H1 (cell line): ENCODE measurements at regions not wholly inside any gene's neighbourhood (a gene's known extent, or its start where the extent isn't known, plus 50 kb on each side); places are given as distances from the start of the nearest gene placed in this dataset.

Experiments used
- CTCF ChIA-PET: fragments of 300-600 bp; sonication (Branson Sonifier 250); formaldehyde crosslinking; loops from one replicate; lab custom pipeline; 2021; ENCODE audit not compliant: partially characterized antibody; lab: Charles Lee
- POLR2A ChIA-PET: fragments of 300-600 bp; sonication (Branson Sonifier 250); formaldehyde crosslinking; loops from one replicate; lab custom pipeline; 2021; ENCODE audit warnings: inconsistent platforms; ENCODE audit not compliant: partially characterized antibody; lab: Charles Lee
- DNase-seq, 2 experiments: peaks; one replicate each; pipeline versions ENCODE4 v3.0.0 to v3.0.0-alpha.2; 2010 to 2022; ENCODE audit warnings: low spot score in 2 of 2, low read depth in 1 of 2, mixed read lengths in 1 of 2
- FAIRE-seq: peaks from 2 replicates; lab custom pipeline; 2011; peaks lifted over from hg19 to GRCh38; lab: Jason Lieb, UNC
- H2AFZ ChIP-seq: 2 replicates; pipeline ENCODE4 v1.8.1; 2012; ENCODE audit warnings: low read length, inconsistent platforms
- H2AK5ac ChIP-seq: 2 replicates; pipeline ENCODE4 v1.6.1; 2013; ENCODE audit warnings: low read depth, low read length
- H2BK120ac ChIP-seq: replicated peaks from 2 replicates; pipeline ENCODE3; 2013; ENCODE audit warnings: low read depth, low read length, inconsistent platforms
- H2BK12ac ChIP-seq: 2 replicates; pipeline ENCODE4 v1.6.1; 2013; ENCODE audit warnings: low read depth, low read length
- H2BK15ac ChIP-seq: 2 replicates; pipeline ENCODE4 v1.6.1; 2013; ENCODE audit warnings: low read length
- H2BK20ac ChIP-seq: 2 replicates; pipeline ENCODE4 v1.6.1; 2013; ENCODE audit warnings: low read length
- H2BK5ac ChIP-seq: 2 replicates; pipeline ENCODE4 v1.6.1; 2013; ENCODE audit warnings: low read depth, low read length
- H3K14ac ChIP-seq: 2 replicates; pipeline ENCODE4 v1.6.1; 2013; ENCODE audit warnings: inconsistent platforms; ENCODE audit not compliant: insufficient read length
- H3K18ac ChIP-seq: 2 replicates; pipeline ENCODE4 v1.6.1; 2013; ENCODE audit warnings: low read length; ENCODE audit errors: extremely low read depth
- H3K23ac ChIP-seq: 2 replicates; pipeline ENCODE4 v1.6.1; 2013; ENCODE audit warnings: inconsistent platforms; ENCODE audit not compliant: insufficient read length
- H3K23me2 ChIP-seq: 2 replicates; pipeline ENCODE4 v1.6.1; 2013; ENCODE audit warnings: low read depth, low read length
- H3K27ac ChIP-seq: 2 replicates; pipeline ENCODE4 v1.6.1; 2011; ENCODE audit warnings: low read depth, low read length, inconsistent platforms
- H3K27me3 ChIP-seq, 4 experiments: replicated peaks in 1 of 4; 1 replicate in 1 of 4; 2 replicates in 3 of 4; pipeline versions ENCODE4 v1.6.1 to v1.8.1; 2011 to 2013; ENCODE audit warnings: low read length in 3 of 4, mild to moderate bottlenecking in 3 of 4, inconsistent platforms in 2 of 4, mixed read lengths in 2 of 4, moderate library complexity in 1 of 4; ENCODE audit not compliant: control insufficient read depth in 3 of 4, insufficient read depth in 3 of 4; ENCODE audit errors: extremely low read depth in 1 of 4
- H3K36me3 ChIP-seq, 4 experiments: 2 replicates each; pipeline versions ENCODE4 v1.6.1 to v1.8.1; 2011 to 2013; ENCODE audit warnings: mild to moderate bottlenecking in 4 of 4, low read length in 3 of 4, moderate library complexity in 2 of 4, control low read depth in 1 of 4, inconsistent platforms in 1 of 4; ENCODE audit not compliant: insufficient read depth in 4 of 4, control insufficient read depth in 2 of 4
- H3K4ac ChIP-seq: replicated peaks from 2 replicates; pipeline ENCODE3; 2013; ENCODE audit warnings: low read length, low read depth, mixed read lengths, inconsistent platforms; ENCODE audit not compliant: insufficient read length
- H3K4me1 ChIP-seq, 4 experiments: replicated peaks in 1 of 4; 1 replicate in 1 of 4; 2 replicates in 3 of 4; pipeline versions ENCODE4 v1.6.1 to v1.8.1; 2011 to 2013; ENCODE audit warnings: low read length in 3 of 4, inconsistent platforms in 2 of 4, mixed read lengths in 1 of 4; ENCODE audit not compliant: insufficient read depth in 4 of 4, control insufficient read depth in 3 of 4
- H3K4me2 ChIP-seq, 2 experiments: 2 replicates each; pipeline versions ENCODE4 v1.6.1 to v1.8.1; 2011 to 2013; ENCODE audit warnings: low read depth in 2 of 2, low read length in 2 of 2, control low read depth in 1 of 2, inconsistent platforms in 1 of 2, mild to moderate bottlenecking in 1 of 2; ENCODE audit not compliant: insufficient read depth in 1 of 2
- H3K4me3 ChIP-seq, 4 experiments: fragments of 200-600, 300-600 bp in 1 of 4; sonication (generic), shearing (Covaris generic), sonication (Bioruptor Twin) in 1 of 4; 2 replicates each; pipeline versions ENCODE4 v1.5.1 to v1.8.1; 2011 to 2016; ENCODE audit warnings: low read length in 4 of 4, low read depth in 3 of 4, control low read depth in 2 of 4, inconsistent platforms in 2 of 4, mild to moderate bottlenecking in 2 of 4, mixed read lengths in 1 of 4, moderate library complexity in 1 of 4; ENCODE audit not compliant: insufficient read depth in 2 of 4; ENCODE audit errors: extremely low read depth in 1 of 4
- H3K56ac ChIP-seq: replicated peaks from 2 replicates; pipeline ENCODE3; 2013; ENCODE audit warnings: low read depth, mild to moderate bottlenecking, mixed read lengths, low read length, inconsistent platforms; ENCODE audit not compliant: insufficient read length
- H3K79me1 ChIP-seq: 2 replicates; pipeline ENCODE4 v1.6.1; 2013; ENCODE audit warnings: low read depth, low read length, control low read depth
- H3K79me2 ChIP-seq, 2 experiments: 2 replicates each; pipeline versions ENCODE4 v1.6.1 to v1.8.1; 2012 to 2013; ENCODE audit warnings: low read length in 2 of 2, mild to moderate bottlenecking in 2 of 2, inconsistent platforms in 1 of 2; ENCODE audit not compliant: insufficient read depth in 2 of 2, control insufficient read depth in 1 of 2
- H3K9ac ChIP-seq, 4 experiments: replicated peaks in 1 of 4; 1 replicate in 1 of 4; 2 replicates in 3 of 4; pipeline versions ENCODE4 v1.6.1 to v1.8.1; 2011 to 2013; ENCODE audit warnings: low read depth in 3 of 4, low read length in 3 of 4, control low read depth in 2 of 4, mild to moderate bottlenecking in 2 of 4, moderate library complexity in 2 of 4, inconsistent platforms in 1 of 4; ENCODE audit errors: extremely low read depth in 1 of 4
- H3K9me3 ChIP-seq, 2 experiments: 2 replicates each; pipeline versions ENCODE4 v1.6.1 to v1.8.1; 2012 to 2013; ENCODE audit warnings: mild to moderate bottlenecking in 2 of 2, moderate library complexity in 2 of 2, control low read depth in 1 of 2, inconsistent platforms in 1 of 2, low read depth in 1 of 2, low read length in 1 of 2, mixed read lengths in 1 of 2; ENCODE audit not compliant: insufficient read depth in 2 of 2
- H4K20me1 ChIP-seq, 2 experiments: replicated peaks in 1 of 2; 2 replicates each; pipeline versions ENCODE3 to v1.8.1; 2011 to 2013; ENCODE audit warnings: inconsistent platforms in 2 of 2, low read length in 2 of 2, mild to moderate bottlenecking in 1 of 2; ENCODE audit not compliant: insufficient read depth in 2 of 2, control insufficient read depth in 1 of 2
- H4K5ac ChIP-seq: 2 replicates; pipeline ENCODE4 v1.6.1; 2013; ENCODE audit warnings: low read length, low read depth, mixed read lengths, inconsistent platforms; ENCODE audit not compliant: insufficient read length
- H4K8ac ChIP-seq: 2 replicates; pipeline ENCODE4 v1.8.0; 2013; ENCODE audit warnings: mild to moderate bottlenecking, moderate library complexity, low read length, inconsistent platforms; ENCODE audit not compliant: insufficient read depth; ENCODE audit errors: extremely low read depth
- H4K91ac ChIP-seq: replicated peaks from 2 replicates; pipeline ENCODE3; 2013; ENCODE audit warnings: low read length, mixed read lengths, inconsistent platforms; ENCODE audit not compliant: insufficient read length
- EGR1 ChIP-seq: IDR thresholded peaks from 2 replicates; pipeline ENCODE4 v1.6.1; 2011; ENCODE audit warnings: low read depth, low read length, borderline replicate concordance
- POLR2A ChIP-seq, 2 experiments: IDR thresholded peaks; 1 replicate in 1 of 2; 2 replicates in 1 of 2; pipeline ENCODE4 v1.6.1; 2011; ENCODE audit warnings: low read depth in 2 of 2, low read length in 2 of 2, mild to moderate bottlenecking in 2 of 2; ENCODE audit errors: control extremely low read depth in 1 of 2
- TEAD4 ChIP-seq: IDR thresholded peaks from 2 replicates; pipeline ENCODE4 v1.6.1; 2012; ENCODE audit warnings: low read depth, low read length, inconsistent platforms, mixed read lengths
- WGBS, 2 experiments: shearing (Covaris generic) in 1 of 2; methylation state at CpG; one replicate each; pipeline versions ENCODE4 v1.1.6 to v1.1.7; 2013 to 2015; ENCODE audit warnings: low lambda C conversion rate in 2 of 2, mixed read lengths in 2 of 2, inconsistent platforms in 1 of 2, low coverage in 1 of 2, missing lambda C conversion rate in 1 of 2; ENCODE audit not compliant: insufficient replicate concordance in 2 of 2, insufficient coverage in 1 of 2, insufficient read length in 1 of 2; ENCODE audit errors: extremely low coverage in 1 of 2, missing lambda C conversion rate in 1 of 2; 5-methylcytosine and 5-hydroxymethylcytosine counted together

DNA sequence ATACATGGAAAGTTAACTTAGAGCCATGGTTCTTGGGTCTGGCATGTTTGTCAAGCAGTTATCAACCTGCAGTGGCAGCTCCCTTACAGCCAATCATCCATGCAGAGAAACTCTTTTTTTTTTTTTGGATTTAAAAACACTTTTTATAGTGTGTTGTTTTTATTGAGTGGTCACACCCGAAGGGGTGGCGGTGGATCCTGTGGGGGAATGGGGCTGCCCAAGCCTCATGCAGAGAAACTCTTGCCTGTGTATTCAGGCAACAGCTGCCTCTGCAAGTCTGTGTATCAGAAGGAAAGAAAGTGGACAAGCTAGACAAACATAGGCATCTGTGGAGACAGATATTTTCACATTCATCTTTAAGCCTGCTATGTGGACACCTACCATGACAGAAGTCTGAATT is 104.8 kb downstream of the GLUL start:
- no peaks in the 10 kb centered on the region for H3K9me3 ChIP-seq

More for the DNA sequence above, 104.8 kb downstream of the GLUL start:
- H3K27ac ChIP-seq, result no peak overlapping the region
- H3K36me3 ChIP-seq, result no peaks in the 10 kb centered on the region
- no peak overlapping the region for H3K14ac ChIP-seq
- H2BK120ac ChIP-seq, result no peak overlapping the region
- H3K4ac ChIP-seq, result no peak overlapping the region
- WGBS, 2 experiments, result 100% methylated on average over 2 of the region's 2 CpGs; no CpG with 5 or more reads in 1 of the 2 experiments
- no peak overlapping the region for H2BK12ac ChIP-seq
- H2AFZ ChIP-seq, result no peak overlapping the region
- H3K23me2 ChIP-seq, result no peaks in the 10 kb centered on the region; the same call in 1 of the 2 replicates
- no peaks in the 10 kb centered on the region for H3K4me1 ChIP-seq
- TF ChIP-seq TEAD4 (no peak), POLR2A (IDR thresholded peaks at IDR 0.05; ENCODE audit: control extremely low read depth in 1 of 2, low read depth in 2 of 2, low read length in 2 of 2) (no peak), EGR1 (no peak)
- ChIA-PET CTCF (interaction anchor here (1.4 kb wide), 1 partner anchor 109 kb away, joined by 5 read pairs; no protein-coding TSS in a partner anchor), POLR2A (interaction anchor here (0.6 kb wide), 1 partner anchor 10 kb away, joined by 3 read pairs; no protein-coding TSS in a partner anchor)
- H3K23ac ChIP-seq, result no peak overlapping the region
- H3K79me1 ChIP-seq, result no peaks in the 10 kb centered on the region
- H3K79me2 ChIP-seq, result no peaks in the 10 kb centered on the region
- no peak overlapping the region for H2BK15ac ChIP-seq
- no peak overlapping the region for H3K18ac ChIP-seq
- H4K20me1 ChIP-seq, result no peaks in the 10 kb centered on the region
- H3K4me3 ChIP-seq, result no peak overlapping the region
- DNase-seq, result no peak
- no peaks in the 10 kb centered on the region for H3K27me3 ChIP-seq
- FAIRE-seq, result no peak
- H4K5ac ChIP-seq, result no peak overlapping the region
- H4K8ac ChIP-seq, result no peak overlapping the region
- no peak overlapping the region for H2BK20ac ChIP-seq
- H2AK5ac ChIP-seq, result no peak overlapping the region
- no peak overlapping the region for H4K91ac ChIP-seq
- H2BK5ac ChIP-seq, result no peak overlapping the region
- no peak overlapping the region for H3K56ac ChIP-seq
- H3K9ac ChIP-seq, result no peak overlapping the region
- H3K4me2 ChIP-seq, result no peak overlapping the region
